DND-41 (cell line): ENCODE measurements at regions not wholly inside any gene's neighbourhood (a gene's known extent, or its start where the extent isn't known, plus 50 kb on each side); places are given as distances from the start of the nearest gene placed in this dataset.

ENCODE experiments used
- CTCF ChIP-seq: IDR thresholded peaks from 2 replicates; pipeline ENCODE4 v1.5.1; 2012; ENCODE audit warnings: borderline replicate concordance, low read length, moderate library complexity, mild to moderate bottlenecking; ENCODE audit not compliant: poor library complexity, severe bottlenecking; ENCODE audit errors: extremely low read depth
- EZH2 ChIP-seq: IDR thresholded peaks from 3 replicates; pipeline ENCODE4 v1.6.1; 2012; ENCODE audit warnings: borderline replicate concordance, low read depth, mild to moderate bottlenecking, moderate library complexity, low read length, inconsistent platforms; ENCODE audit not compliant: severe bottlenecking

- TF ChIP-seq CTCF, result no peak
- TF ChIP-seq EZH2, result no peak
These were observed 64.5 kb downstream of the TTC32 start for GRCh38 chr2:19837235-19837766.
